Neural progenitor cell (in vitro differentiated cells): ENCODE measurements at regions not wholly inside any gene's neighbourhood (a gene's known extent, or its start where the extent isn't known, plus 50 kb on each side); places are given as distances from the start of the nearest gene placed in this dataset.

Experiments used
- DNase-seq: peaks from one replicate; pipeline ENCODE4 v3.0.0-alpha.2; 2016; ENCODE audit warnings: low spot score
- H2AFZ ChIP-seq: fragments of 200-600 bp; sonication (generic); replicated peaks from 2 replicates; pipeline ENCODE4 v1.6.1; 2016; ENCODE audit warnings: antibody characterized with exemption
- H3F3A ChIP-seq: fragments of 200-600 bp; sonication (generic); 2 replicates; pipeline ENCODE4 v1.6.1; 2016; ENCODE audit warnings: antibody characterized with exemption, low read depth
- H3K27ac ChIP-seq: fragments of 200-600 bp; sonication (generic); 2 replicates; pipeline ENCODE4 v1.5.1; 2016; ENCODE audit warnings: mild to moderate bottlenecking
- H3K27me3 ChIP-seq: fragments of 200-600 bp; sonication (generic); 2 replicates; pipeline ENCODE4 v1.6.1; 2016; ENCODE audit warnings: mild to moderate bottlenecking, moderate library complexity
- H3K36me3 ChIP-seq: fragments of 200-600 bp; sonication (generic); 2 replicates; pipeline ENCODE4 v1.5.1; 2016
- H3K4me1 ChIP-seq: fragments of 200-600 bp; sonication (generic); 2 replicates; pipeline ENCODE4 v1.6.1; 2016; ENCODE audit warnings: mixed run types
- H3K4me2 ChIP-seq: fragments of 200-600 bp; sonication (generic); 2 replicates; pipeline ENCODE4 v1.6.1; 2016
- H3K4me3 ChIP-seq: fragments of 200-600 bp; sonication (generic); 2 replicates; pipeline ENCODE4 v1.5.1; 2016
- H3K79me2 ChIP-seq: fragments of 200-600 bp; sonication (generic); 2 replicates; pipeline ENCODE4 v1.6.1; 2016; ENCODE audit warnings: low read depth
- H3K9ac ChIP-seq: fragments of 200-600 bp; sonication (generic); 2 replicates; pipeline ENCODE4 v1.6.1; 2016
- H3K9me3 ChIP-seq: fragments of 200-600 bp; sonication (generic); 2 replicates; pipeline ENCODE4 v1.5.1; 2016; ENCODE audit warnings: low read depth
- H4K20me1 ChIP-seq: fragments of 200-600 bp; sonication (generic); 2 replicates; pipeline ENCODE4 v1.6.1; 2016; ENCODE audit warnings: low read depth
- H3K27ac Mint-ChIP-seq: 3 replicates; pipeline ENCODE4 v1.8.0; 2021; ENCODE audit warnings: mixed read lengths
- H3K27me3 Mint-ChIP-seq: 2 replicates; pipeline ENCODE4 v1.8.0; 2022; ENCODE audit warnings: low read depth, mild to moderate bottlenecking, inconsistent platforms, moderate library complexity, mixed read lengths; ENCODE audit not compliant: insufficient read depth
- H3K36me3 Mint-ChIP-seq: 3 replicates; pipeline ENCODE4 v1.8.0; 2021; ENCODE audit warnings: mixed read lengths
- H3K4me1 Mint-ChIP-seq: 3 replicates; pipeline ENCODE4 v1.8.0; 2021; ENCODE audit warnings: mixed read lengths
- H3K4me3 Mint-ChIP-seq: 3 replicates; pipeline ENCODE4 v1.8.0; 2021; ENCODE audit warnings: mild to moderate bottlenecking, moderate library complexity, mixed read lengths
- H3K9me3 Mint-ChIP-seq: 3 replicates; pipeline ENCODE4 v1.8.0; 2020; ENCODE audit warnings: mixed read lengths
- CTCF ChIP-seq: fragments of 200-600 bp; sonication (generic); IDR thresholded peaks from 2 replicates; pipeline ENCODE4 v1.5.1; 2017; ENCODE audit warnings: antibody characterized with exemption, mild to moderate bottlenecking
- EZH2 ChIP-seq: fragments of 200-600 bp; sonication (generic); IDR thresholded peaks from 2 replicates; pipeline ENCODE4 v1.6.1; 2017; ENCODE audit warnings: antibody characterized with exemption, mild to moderate bottlenecking, moderate library complexity
- EZH2phosphoT487 ChIP-seq: fragments of 200-600 bp; sonication (generic); IDR thresholded peaks from 2 replicates; pipeline ENCODE4 v1.6.1; 2017; ENCODE audit warnings: antibody characterized with exemption

GRCh38 chr10:20598590-20598989 lies 298.5 kb downstream of the NEBL start:
- no peak overlapping the region for H3K9ac ChIP-seq
- no peaks in the 10 kb centered on the region for H3K9me3 ChIP-seq
- no peaks in the 10 kb centered on the region for H3F3A ChIP-seq
- no peak for DNase-seq
- Mint-ChIP-seq H3K4me1 (peaks cover 40% of the 10 kb centered on the region), H3K36me3 (no peaks in the 10 kb centered on the region), H3K27me3 (no peaks in the 10 kb centered on the region), H3K9me3 (peaks cover 2% of the 10 kb centered on the region), H3K4me3 (no peak overlapping the region), H3K27ac (peak overlapping the region; percentile 51)
- H4K20me1 ChIP-seq = no peaks in the 10 kb centered on the region
- no peaks in the 10 kb centered on the region for H3K79me2 ChIP-seq
- H3K4me1 ChIP-seq = peaks cover 13% of the 10 kb centered on the region
- H3K4me2 ChIP-seq = no peak overlapping the region
- no peak overlapping the region for H2AFZ ChIP-seq
- H3K36me3 ChIP-seq = no peaks in the 10 kb centered on the region
- TF ChIP-seq CTCF (no peak), EZH2phosphoT487 (no peak), EZH2 (no peak)
- H3K4me3 ChIP-seq = no peak overlapping the region
- no peak overlapping the region for H3K27ac ChIP-seq
- no peaks in the 10 kb centered on the region for H3K27me3 ChIP-seq

- Mint-ChIP-seq H3K4me1 (peaks cover 40% of the 10 kb centered on the region), H3K9me3 (no peaks in the 10 kb centered on the region), H3K27ac (peak overlapping the region; percentile 89), H3K36me3 (no peaks in the 10 kb centered on the region), H3K4me3 (no peak overlapping the region), H3K27me3 (no peaks in the 10 kb centered on the region)
- no peaks in the 10 kb centered on the region for H3K79me2 ChIP-seq
- H3K9ac ChIP-seq = no peak overlapping the region
- TF ChIP-seq EZH2 (no peak), EZH2phosphoT487 (no peak), CTCF (no peak)
- no peaks in the 10 kb centered on the region for H4K20me1 ChIP-seq
- no peaks in the 10 kb centered on the region for H3F3A ChIP-seq
- no peak overlapping the region for H2AFZ ChIP-seq
- no peaks in the 10 kb centered on the region for H3K36me3 ChIP-seq
- DNase-seq = peak; percentile 31
- H3K4me3 ChIP-seq = no peak overlapping the region
- H3K27ac ChIP-seq = no peak overlapping the region
- H3K4me2 ChIP-seq = no peak overlapping the region
- peaks cover 13% of the 10 kb centered on the region for H3K4me1 ChIP-seq
- no peaks in the 10 kb centered on the region for H3K27me3 ChIP-seq
- H3K9me3 ChIP-seq = no peaks in the 10 kb centered on the region
These were observed 300.2 kb downstream of the NEBL start for GRCh38 chr10:20596911-20597310.

DNA sequence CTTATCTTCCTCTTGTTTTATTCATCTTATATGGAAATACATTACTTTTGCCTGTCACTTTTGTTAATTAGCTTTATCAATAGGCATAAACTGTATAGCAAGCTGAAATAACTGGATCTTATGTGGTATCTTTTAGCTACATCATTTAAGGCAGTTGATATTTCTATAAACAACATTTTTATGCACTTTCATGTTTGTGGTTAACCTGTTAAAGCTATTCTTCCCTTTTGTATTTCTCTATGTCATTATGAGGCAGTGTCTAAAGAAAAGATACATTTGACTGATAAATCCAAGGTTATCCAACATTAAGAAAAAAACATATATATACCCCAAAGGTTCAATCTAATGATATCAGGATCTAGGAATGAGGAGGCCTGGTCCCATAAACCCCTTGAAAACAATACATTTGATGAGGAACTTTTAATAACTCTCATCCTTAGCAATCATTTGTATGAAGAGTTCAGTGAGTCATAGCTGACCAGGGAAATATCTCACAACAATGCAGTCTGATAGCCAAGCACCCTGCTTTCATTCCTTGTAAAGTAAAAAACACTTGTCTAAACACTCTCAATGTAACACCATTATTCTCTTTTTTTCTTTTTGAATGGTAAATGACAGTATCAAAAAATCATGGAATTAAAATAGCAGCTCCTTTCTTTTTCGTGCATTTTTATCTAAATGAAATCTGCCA lies 300.9 kb downstream of the NEBL start:
- Histone ChIP-seq H3K9ac (no peak overlapping the region), H2AFZ (no peak overlapping the region), H3K36me3 (no peaks in the 10 kb centered on the region), H3K4me2 (no peak overlapping the region), H3K79me2 (no peaks in the 10 kb centered on the region), H3K4me3 (no peak overlapping the region), H3K4me1 (peaks cover 13% of the 10 kb centered on the region), H3F3A (no peaks in the 10 kb centered on the region), H3K27ac (no peak overlapping the region), H4K20me1 (no peaks in the 10 kb centered on the region), H3K27me3 (no peaks in the 10 kb centered on the region), H3K9me3 (no peaks in the 10 kb centered on the region)
- Mint-ChIP-seq H3K36me3 (no peaks in the 10 kb centered on the region), H3K27me3 (no peaks in the 10 kb centered on the region), H3K4me1 (peaks cover 40% of the 10 kb centered on the region), H3K27ac (peak overlapping the region; percentile 89), H3K9me3 (no peaks in the 10 kb centered on the region), H3K4me3 (no peak overlapping the region)
- TF ChIP-seq CTCF (no peak), EZH2 (no peak), EZH2phosphoT487 (no peak)
- no peak for DNase-seq
